Esophagus muscularis mucosa (tissue), 3 donors: ENCODE measurements at regions not wholly inside any gene's neighbourhood (a gene's known extent, or its start where the extent isn't known, plus 50 kb on each side); places are given as distances from the start of the nearest gene placed in this dataset.

Experiments used
- POLR2A ChIP-seq: fragments of 450-650 bp; IDR thresholded peaks from one replicate; pipeline ENCODE4 v1.6.1; 2017; ENCODE audit warnings: antibody characterized with exemption, moderate library complexity, mild to moderate bottlenecking, low read depth
- TF ChIP-seq, protein P1 (sequence below), 3 experiments: fragments of 200-600 bp in 2 of 3; fragments of 450-650 bp in 1 of 3; sonication (generic) in 2 of 3; IDR thresholded peaks; one replicate each; pipeline ENCODE4 v1.5.1; 2017 to 2019; ENCODE audit warnings: antibody characterized with exemption in 3 of 3, mild to moderate bottlenecking in 2 of 3, moderate library complexity in 1 of 3

DNA sequence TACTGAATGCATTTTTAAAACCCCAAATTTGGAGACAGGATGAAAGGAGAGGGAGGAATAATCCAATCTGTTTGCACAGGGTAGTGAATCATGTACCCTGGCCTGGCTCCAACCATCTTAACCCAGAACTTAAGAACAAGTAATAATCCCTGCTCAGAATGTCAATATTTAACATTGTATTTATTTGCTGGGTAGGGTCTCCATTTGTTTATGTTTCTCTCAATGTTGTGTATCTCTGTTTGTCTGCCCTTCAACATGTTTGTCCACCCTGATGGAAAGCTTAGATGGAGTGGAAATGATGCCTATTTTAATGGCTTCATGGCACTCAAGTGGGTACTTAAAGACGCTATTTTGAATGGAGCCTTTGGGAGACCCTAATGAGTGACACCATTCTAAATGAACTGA is 54.4 kb upstream of the CDC42BPA start:
- TF ChIP-seq POLR2A = no peak
- TF ChIP-seq, protein P1, sequence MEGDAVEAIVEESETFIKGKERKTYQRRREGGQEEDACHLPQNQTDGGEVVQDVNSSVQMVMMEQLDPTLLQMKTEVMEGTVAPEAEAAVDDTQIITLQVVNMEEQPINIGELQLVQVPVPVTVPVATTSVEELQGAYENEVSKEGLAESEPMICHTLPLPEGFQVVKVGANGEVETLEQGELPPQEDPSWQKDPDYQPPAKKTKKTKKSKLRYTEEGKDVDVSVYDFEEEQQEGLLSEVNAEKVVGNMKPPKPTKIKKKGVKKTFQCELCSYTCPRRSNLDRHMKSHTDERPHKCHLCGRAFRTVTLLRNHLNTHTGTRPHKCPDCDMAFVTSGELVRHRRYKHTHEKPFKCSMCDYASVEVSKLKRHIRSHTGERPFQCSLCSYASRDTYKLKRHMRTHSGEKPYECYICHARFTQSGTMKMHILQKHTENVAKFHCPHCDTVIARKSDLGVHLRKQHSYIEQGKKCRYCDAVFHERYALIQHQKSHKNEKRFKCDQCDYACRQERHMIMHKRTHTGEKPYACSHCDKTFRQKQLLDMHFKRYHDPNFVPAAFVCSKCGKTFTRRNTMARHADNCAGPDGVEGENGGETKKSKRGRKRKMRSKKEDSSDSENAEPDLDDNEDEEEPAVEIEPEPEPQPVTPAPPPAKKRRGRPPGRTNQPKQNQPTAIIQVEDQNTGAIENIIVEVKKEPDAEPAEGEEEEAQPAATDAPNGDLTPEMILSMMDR (IDR thresholded peaks at IDR 0.05) = no peak
